NCI-H526 (cell line): ENCODE measurements at regions not wholly inside any gene's neighbourhood (a gene's known extent, or its start where the extent isn't known, plus 50 kb on each side); places are given as distances from the start of the nearest gene placed in this dataset.

Experiments
- DNase-seq, 2 experiments: peaks; one replicate each; lab custom pipeline; 2025; lab: John Stamatoyannopoulos, UW

GRCh38 chr22:47687346-47687655 lies 924.9 kb downstream of the TBC1D22A start:
- no peak for DNase-seq

GRCh38 chr22:47686594-47687345 lies 924.3 kb downstream of the TBC1D22A start:
- no peak for DNase-seq

DNA sequence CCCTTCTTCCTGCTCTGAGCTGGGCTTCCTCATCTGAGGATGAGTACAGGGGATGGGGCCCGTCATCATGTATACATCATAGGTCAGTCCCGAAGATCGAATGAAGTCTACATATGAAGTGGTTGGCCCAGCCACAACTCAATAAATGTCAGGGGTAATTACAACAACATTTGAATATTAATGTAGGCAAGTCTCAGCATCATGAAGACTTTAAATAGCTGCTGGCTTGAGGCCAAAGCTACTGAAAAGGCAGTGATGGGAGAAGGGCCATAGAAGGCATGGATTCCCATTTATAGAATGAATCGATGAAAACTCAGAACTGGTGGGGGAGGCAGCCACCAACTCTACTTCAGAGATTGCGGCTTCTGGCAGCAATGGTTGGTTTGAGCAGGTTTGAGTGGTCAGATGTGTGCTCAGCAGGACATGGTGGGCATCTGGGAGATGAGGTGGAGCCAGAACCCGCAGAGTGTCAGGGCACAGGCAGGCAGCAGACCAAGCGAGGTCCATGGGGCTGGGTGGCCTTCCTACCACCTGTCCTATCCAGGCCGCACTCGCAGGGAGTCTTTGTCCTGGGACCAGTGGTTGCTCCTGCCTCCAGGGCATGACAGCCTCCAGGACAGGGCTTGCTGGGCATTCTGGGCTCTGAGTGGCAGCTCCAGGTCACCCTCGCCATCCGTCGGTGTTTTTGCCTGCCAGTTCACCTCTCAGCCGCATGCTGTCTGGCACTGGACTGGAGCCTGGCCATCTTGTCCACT lies 919.1 kb downstream of the TBC1D22A start:
- peak; percentile 48 to 51 for DNase-seq

GRCh38 chr22:47678636-47679287 lies 916.3 kb downstream of the TBC1D22A start:
- no peak for DNase-seq

- no peak for DNase-seq
Observed at GRCh38 chr22:47678048-47678447, 915.6 kb downstream of the TBC1D22A start.

GRCh38 chr22:47676685-47677084 lies 914.2 kb downstream of the TBC1D22A start:
- no peak for DNase-seq

DNA sequence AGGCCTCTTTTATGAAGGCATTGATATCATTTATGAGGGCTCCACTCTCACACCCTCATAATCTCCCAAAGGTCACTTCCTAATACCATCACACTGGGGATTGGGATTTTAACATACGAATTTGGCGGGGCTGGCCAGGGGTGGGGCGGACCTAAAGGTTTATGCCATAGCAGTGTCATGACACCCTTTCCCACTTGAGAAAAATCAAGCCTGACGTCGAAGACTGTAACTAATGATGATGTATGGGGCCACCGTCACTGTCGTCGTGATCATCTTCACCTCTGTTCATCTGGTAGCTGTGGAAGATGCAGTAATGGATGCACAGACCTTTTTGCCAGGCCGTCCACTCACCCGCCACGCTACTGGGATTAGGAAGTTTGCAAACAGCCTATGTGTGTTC lies 912.1 kb downstream of the TBC1D22A start:
- no peak for DNase-seq

DNA sequence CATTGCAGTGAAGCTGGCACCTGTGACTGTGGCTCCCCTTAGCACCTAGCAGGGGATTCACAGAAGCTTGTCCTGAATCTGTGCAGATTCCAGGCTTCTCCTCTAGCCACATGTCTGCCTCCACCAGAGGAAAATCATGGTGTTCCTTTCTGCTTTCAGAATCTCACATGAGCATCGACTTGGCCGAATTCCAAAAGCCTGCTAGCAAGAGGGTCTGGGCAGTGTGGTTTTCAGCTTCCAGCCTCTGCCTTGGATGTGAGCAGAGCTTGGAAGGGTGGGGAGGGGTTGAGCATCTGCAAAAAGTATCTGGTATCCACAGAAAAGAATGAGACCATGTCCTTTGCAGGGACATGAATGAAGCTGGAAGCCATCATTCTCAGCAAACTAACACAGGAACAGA lies 911.1 kb downstream of the TBC1D22A start:
- no peak for DNase-seq

- no peak for DNase-seq
Observed at GRCh38 chr22:47672526-47672925, 910.1 kb downstream of the TBC1D22A start.

- no peak for DNase-seq
Observed at GRCh38 chr22:47665151-47665550, 902.7 kb downstream of the TBC1D22A start.

DNA sequence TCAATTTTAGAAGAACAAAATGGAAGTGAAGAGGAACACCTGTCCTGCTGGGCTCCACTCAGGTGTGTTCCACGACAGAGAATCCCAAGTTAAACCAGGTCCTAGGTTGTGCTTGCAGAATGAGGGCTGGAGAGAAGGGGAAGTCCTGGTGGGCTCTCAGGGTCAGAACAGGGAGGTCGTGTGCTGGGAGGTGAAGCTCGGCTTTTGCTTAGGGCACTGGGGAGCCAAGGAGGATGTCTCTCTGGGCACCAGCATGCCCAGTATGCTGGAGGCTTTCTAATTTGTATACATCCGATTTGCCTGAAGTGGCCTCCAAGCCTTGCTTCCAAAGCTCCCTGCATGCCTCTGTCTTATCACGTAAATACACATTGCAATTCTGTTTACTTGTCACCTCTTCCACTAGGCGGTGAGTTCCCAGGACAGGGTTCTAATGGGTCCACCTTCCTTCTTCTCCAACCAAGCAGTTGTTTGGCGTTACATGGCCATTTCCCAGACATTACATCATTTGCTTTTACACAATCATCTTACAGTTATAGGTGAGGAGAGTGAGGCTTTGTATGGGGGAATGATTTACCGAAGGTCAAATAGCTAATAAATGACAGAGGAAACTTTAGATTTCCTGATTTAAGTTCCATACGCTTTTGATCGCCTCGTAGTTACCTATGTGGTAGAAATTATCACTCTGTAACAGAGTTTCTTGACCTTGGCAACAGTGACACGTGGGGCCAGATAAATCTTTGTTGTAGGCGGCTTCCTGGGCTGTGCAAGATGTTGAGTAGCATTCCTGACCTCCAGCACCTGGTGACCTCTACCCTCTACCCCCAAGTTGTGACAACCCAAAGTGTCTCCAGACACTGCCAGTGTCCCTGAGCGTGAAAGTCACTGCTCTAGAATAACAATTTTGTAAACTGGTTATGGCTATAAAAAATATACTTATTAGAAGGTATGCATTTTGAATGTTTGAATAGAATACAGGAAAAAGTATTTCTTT lies 901.5 kb downstream of the TBC1D22A start:
- DNase-seq: no peak

- DNase-seq: no peak
Observed at GRCh38 chr22:47659467-47660223, 897.2 kb downstream of the TBC1D22A start.

DNA sequence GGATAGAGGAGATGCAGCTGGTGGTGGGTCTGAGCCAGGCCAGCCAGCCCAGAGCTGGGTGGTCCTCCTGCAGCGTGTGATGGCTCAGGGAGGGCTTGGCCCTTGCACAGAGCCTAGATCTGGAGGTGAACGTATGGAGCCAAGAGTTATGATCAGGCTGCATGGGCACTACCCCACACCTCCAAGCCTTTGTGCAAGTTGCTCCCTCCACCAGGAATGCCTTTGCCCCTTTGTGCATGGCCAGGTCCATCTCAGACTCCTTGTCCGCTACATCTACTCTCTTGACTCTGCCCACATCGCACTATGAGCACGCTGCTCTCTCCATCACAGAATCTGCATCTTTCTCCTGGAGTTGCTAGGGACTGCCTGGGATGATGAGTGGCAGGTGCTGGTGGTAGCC lies 895.7 kb downstream of the TBC1D22A start:
- DNase-seq: no peak

DNA sequence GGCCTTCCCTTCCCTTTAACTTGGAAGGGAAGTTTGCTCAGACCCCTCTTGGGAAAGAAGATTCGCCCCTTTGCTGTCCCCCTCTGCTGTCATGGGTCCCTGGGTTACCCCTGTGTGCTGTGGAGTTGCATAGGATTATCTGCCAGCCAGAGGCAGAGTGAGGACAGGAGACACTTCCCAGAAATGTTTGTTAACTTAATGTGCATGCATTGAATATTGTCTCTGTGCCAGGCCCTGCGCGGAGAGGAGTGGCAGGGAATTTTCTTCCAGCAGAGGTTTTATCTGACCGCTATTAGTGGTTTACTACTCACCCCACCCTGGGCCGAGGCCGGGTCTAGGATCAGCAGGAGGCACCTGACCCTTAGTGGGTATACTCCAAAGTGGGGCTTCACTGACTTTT lies 894.8 kb downstream of the TBC1D22A start:
- no peak for DNase-seq

DNA sequence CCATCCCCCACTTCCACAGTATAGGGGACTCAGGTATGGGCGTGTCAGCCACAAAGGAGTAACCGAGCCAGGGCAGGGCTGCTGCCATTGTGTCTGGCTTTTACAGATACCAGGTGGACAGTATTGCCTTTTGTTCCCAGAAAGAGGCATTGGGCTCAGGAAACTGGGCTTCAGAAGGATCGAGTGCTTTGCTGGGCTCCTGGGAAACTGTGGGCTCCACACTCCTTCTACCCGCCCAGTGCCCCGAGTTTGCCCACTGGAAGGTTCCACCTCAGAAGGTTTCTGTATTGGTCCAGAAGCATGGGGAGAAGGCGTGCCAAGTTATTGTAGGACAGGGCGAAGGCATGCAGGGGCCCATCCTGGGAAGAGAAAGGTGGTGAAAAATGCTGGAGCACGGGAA lies 894.4 kb downstream of the TBC1D22A start:
- DNase-seq: no peak

DNA sequence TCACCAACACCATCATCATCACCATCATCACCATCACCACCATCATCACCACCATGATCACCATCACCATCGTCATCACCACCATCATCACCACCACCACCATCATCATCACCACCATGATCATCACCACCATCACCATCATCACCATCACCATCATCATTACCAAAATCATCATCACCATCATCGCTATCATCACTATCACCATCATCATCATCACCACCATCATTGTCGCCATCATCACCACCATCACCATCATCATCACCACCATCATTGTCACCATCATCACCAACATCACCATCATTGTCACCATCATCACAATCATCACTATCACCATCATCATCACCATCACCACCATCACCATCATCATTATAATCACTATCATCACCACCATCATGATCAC lies 893.5 kb downstream of the TBC1D22A start:
- no peak for DNase-seq

DNA sequence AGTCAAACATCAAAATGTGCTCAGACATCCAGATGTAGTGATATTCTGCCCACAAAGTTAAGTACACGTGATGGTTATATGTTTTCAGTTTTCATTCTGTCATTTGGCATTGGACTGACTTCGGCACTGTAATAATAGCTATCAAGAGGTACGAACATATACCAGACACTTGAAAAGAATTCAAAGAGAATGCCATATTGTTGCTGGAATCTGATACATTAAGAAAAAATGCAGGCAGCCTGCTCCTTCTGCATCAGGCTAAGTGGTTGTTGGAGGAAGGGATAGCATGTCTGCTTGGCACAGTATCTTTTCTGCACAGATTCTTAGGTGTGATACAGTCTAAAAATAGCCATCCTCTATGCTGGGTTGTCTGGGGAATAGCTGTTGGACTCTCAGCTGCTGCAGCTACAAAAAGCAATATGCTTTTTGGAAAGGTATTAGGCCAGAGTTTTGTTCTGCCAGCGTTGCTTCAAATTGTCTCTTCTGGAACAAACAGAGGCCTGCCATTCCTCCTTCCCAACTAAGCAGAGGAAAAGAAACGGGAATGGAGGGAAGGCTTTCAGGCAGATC lies 892.6 kb downstream of the TBC1D22A start:
- DNase-seq: no peak

- DNase-seq: no peak
Observed at GRCh38 chr22:47653921-47654320, 891.5 kb downstream of the TBC1D22A start.

DNA sequence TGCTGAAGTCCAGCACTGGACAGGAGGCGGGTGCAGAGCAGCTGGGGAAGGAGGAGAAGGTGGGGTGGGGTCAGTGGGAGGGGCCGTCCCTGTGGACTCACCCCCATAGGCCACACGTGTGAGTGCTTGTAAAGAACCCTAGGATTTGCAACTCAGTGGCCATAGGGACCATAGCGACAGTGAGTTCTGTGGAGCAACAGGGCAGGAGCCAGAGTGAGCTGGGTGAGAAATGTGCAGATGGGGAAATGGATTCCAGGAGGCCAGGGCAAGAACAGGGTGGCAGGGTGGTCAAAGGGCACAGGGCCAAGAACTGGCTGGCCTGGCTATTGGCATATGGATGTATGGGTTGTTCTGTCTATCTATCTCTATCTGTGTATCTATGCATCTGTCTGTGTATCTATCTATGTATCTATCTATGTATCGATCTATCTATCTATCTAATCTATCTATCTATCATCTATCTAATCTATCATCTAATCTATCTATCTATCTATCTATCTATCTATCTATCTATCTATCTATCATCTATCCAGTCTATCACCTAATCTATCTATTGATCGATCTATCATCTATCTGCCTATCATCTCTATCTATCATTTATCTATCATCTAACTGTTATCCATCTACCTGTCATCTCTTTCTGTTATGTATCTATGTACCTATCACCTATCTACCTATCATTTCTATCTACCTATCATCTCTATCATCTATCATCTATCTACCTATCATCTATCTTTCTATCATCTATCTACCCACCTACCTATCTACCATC lies 889.0 kb downstream of the TBC1D22A start:
- DNase-seq: no peak

DNA sequence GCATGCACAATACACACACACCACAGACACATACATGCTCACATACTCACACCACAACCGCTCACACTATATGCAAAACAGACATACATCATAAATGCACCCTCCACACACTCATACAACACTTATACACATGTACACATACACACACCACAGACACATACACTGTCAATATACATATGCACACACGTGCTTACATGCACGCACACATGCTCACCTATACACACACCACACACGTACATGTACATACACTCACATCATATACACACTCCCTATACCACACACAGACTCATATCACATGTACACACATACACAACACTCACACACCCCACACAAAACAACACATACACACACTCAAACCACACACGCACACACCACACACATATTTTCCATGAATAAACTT lies 885.3 kb downstream of the TBC1D22A start:
- no peak for DNase-seq
